GM21619 (cell line): ENCODE measurements at regions not wholly inside any gene's neighbourhood (a gene's known extent, or its start where the extent isn't known, plus 50 kb on each side); places are given as distances from the start of the nearest gene placed in this dataset.
"Not testable (repeated sequence)": the region's sequence is repeated elsewhere in the genome, so short reads cannot be mapped to it uniquely, and the experiment has no call there.

ENCODE experiments used
- ATAC-seq: cut with Tn5 transposase; IDR thresholded peaks from one replicate; pipeline ENCODE4 v1.9.1; 2021; ENCODE audit not compliant: unreplicated experiment

DNA sequence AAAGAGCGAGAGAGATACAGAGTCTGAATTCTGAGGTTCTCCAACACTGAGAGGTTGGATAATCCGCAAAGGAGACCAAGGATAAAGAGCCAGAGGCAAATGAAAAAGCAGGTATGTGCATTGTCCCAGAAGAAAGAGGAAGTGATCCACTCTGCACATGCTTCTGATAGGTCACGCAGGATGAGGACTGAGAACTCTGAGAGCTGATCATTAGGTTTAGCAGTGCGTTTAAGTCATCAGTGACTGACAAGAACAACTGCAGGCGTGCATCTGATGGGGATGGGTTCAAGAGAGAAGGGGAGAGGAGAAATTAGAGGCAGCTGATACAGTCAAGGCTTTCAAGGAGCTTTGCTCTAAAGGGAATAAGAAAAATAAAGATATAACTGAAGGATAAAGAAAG lies 301.2 kb upstream of the SGK1 start:
- peak; percentile 64 for ATAC-seq

GRCh38 chr6:134614606-134615485 lies 296.9 kb upstream of the SGK1 start:
- no peak for ATAC-seq

- not testable (repeated sequence) for ATAC-seq
Observed at GRCh38 chr6:134612128-134612527, 294.2 kb upstream of the SGK1 start.

- ATAC-seq = no peak
Observed at GRCh38 chr6:134610411-134610810, 292.5 kb upstream of the SGK1 start.

DNA sequence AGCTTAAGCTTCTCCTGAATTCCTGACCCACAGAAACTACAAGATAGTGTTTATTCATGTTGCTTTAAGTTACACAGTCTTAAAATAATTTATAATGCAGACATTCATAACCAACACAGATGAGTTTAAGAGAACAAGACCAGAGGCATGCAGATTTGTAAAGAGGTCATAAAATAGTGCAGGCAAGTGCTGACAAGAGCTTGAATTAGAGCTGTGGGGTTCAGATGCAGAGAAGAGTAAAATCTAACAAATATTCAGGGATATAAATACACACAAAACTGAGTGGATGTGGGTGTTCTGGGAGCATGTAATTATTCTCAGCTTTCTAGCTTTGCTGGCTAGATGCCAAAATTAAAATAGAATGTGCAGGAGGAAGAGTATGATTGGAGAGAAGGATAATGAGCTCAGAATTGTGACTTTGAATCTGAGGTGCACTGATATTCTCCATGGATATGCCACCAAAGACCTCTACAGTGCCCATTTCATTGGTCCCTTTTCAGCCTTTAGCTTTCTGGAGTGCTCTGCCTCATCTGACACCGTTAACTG lies 291.9 kb upstream of the SGK1 start:
- ATAC-seq = no peak

GRCh38 chr6:134607411-134607810 lies 289.5 kb upstream of the SGK1 start:
- no peak for ATAC-seq

GRCh38 chr6:134605034-134605433 lies 287.1 kb upstream of the SGK1 start:
- no peak for ATAC-seq

DNA sequence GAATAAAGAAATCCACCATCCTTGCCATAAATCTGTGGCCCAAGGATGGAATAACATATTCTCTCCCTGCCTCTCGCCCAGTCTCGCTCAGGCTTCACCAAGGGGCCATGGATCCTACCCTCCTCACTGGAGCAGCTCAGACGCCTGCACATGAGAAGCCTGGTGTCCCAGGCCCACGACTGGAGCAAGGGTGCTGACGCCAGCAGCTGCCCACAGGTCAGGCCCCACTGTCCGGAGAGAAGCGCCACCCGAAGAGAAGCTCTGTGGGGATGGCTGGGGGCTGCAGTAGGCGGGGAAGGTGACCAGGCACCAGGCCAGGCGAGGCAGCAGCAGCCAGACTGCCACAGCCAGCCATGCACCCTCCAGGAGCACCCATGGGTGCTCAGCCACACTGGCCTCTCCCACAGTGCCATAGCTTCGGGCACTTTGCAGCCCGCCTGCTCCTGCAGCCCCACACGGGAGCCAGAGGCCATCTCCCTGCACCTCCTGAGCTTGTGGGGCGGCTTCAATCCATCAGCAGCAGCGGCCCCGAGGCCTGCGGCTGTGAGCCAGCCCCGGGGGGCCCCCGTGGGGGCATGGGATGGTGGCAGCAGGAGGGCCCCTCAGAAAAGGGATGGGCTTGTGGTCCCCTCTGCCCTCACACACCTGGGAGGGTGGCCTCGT lies 286.2 kb upstream of the SGK1 start:
- ATAC-seq = no peak

- ATAC-seq = no peak
Observed at GRCh38 chr6:134603561-134603960, 285.6 kb upstream of the SGK1 start.

DNA sequence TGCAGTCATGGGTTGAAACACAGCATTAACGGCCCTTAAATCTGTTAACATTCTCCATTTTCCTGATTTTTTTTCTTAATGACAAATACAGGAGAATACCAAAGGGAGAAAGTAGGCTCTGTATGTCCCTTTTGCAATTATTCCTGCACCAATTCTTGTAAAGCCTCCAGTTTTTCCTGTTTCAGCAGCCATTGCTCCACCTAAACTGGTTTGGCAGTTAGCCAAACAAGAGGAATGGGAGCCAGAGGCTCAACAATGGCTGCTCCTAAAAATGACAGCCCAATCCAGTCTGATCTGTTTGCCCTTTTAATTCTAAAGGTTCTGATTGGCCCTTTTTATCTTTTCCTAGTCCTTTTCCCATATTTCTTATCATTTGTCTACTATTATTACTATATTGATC lies 284.2 kb upstream of the SGK1 start:
- no peak for ATAC-seq

DNA sequence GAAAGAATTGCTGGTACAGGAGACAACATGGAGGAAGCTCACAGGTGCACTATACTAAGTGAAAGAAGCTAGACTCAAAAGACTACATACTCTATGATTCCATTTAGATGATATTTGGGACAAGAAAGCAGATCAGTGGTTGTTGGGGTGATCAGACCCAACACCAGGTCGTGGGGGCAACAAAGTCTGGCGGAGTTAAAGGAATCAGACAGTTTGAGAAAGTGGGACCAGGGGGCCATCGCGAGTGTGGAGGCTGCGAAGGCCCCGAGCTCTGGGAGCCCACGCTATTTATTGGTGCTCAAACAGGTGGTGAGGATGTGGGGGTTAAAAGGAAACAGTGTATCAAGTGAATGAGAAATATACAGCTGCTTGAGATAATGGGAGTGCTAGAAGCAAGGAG lies 282.8 kb upstream of the SGK1 start:
- ATAC-seq = no peak

- no peak for ATAC-seq
Observed at GRCh38 chr6:134599079-134599478, 281.2 kb upstream of the SGK1 start.

DNA sequence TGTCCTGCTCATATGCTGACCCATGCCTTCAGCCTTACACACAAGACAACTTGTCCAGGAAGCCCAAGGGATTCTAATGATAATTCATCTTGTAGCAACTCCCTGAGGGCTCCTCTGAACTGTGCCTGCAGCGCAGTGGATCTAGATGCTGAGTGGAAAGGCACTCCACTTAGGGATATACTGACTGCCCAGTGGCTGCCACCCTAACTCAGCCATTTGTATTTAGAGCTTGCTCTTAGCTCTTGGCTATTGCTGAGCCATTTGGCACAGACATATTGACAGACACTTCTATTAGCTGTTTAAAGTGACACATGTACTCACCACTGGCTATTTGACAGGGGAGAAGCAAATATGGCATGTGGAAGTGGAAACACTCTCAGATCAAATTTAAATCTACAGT lies 278.3 kb upstream of the SGK1 start:
- no peak for ATAC-seq

- no peak for ATAC-seq
Observed at GRCh38 chr6:134594881-134595280, 277.0 kb upstream of the SGK1 start.

DNA sequence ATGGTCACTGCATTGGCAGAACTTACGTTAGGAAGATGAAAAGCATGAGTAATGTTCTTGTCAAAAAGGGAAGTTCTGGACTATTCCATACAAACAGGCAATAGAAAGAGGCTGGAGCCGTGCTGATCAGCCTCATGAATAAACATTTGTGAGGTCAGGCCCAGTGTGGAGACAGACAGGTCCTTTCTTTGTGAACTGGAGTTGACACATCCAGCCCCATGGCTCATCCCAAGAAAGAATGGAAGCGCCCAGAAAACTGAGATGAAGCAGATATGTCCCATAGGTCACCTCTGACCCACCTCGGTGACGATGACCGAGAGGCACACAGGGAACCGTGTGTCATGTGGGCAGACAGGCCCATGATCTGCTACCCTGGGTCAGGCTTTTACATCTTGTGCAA lies 276.0 kb upstream of the SGK1 start:
- no peak for ATAC-seq

DNA sequence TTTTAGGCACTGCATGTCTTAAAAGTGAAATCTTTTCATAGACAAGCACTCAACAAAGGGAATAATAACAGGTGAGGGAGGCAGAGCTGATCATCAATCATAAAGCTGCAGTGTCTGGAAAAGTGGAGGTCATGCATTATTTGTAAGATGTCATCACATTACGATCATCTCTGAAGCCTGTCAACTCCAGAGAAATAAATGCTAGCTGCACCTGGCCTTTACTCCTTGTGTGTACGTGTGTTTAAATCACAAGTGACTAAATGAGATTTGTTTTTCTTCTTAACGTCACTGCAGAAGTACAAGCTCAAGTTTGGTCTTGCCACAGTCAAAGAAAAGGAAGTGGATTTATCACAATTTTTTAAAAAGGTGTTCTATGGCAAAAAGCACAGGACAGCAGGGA lies 275.5 kb upstream of the SGK1 start:
- no peak for ATAC-seq

DNA sequence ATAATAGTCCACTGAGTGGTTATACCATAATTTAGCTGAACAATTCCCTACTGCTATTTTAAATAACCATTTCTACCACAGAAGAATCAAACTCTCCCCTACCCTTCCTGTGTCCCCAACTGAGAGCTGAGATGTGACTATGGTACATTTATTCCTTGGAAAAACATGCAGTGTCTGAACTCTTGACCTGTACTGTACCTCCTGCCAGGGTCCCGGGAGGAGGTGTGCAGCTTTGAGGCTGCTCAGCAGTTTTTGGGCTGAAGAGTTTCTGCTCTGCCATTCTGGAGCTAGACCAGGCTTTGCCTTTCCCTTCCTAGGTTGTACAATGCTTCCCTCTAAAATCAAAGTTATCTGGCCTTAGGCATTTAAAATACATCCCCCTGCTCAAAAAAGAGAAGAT lies 275.1 kb upstream of the SGK1 start:
- ATAC-seq = no peak

GRCh38 chr6:134590449-134590848 lies 272.5 kb upstream of the SGK1 start:
- no peak for ATAC-seq

DNA sequence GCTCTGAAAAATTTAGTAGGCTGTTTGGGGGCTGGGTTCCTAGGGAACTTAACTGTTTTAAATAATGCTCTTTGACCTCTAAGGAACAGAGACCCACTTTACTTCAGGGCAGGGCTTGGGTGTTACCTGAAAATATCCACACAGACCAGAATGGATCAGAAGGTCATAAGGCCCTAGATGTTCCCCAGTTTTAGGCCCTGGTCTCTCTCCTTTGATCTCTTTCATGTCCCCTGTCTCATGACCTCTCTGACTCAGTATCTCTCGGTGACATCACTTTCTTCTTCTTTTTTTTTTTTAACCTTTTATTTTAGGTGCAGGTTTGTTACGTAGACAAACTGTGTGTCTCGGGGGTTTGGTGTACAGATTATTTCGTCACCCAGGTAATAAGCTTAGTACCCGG lies 272.1 kb upstream of the SGK1 start:
- ATAC-seq = no peak

DNA sequence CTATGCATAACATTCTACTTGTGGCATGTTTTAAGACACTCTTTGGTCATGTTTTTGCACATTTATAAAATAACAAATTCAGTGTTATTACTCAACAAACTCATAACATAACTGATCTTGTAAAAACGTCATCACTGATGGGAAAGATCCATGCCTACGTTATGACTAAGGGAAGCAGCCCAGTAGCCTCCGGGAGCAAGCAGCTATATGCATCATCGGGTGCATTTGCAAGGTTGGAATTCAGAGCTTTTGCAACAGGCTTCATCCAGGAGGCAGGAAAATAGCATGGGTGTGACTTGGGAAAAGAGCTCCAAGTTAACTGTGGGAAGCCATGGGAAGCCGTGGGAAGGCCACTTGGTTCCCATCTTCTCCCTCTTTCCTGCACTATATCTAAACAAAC lies 271.6 kb upstream of the SGK1 start:
- ATAC-seq = no peak

DNA sequence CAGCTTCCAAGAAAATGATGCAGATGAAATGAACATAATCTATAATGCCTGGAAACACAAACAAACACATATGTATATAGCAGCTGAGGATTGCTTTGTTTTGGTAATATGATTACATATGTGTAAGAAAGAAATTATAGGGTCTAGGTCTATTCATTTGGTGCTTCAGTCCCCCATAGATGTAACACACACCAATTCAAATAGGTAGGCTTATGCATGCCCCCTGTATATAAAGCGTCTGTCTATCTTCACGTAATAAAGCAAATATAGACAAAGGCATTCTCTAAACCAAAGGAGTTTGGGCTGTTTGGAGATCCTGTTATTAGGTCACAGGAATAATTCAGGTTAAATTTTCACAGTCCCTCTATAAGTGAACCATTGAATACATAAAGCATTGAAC lies 270.4 kb upstream of the SGK1 start:
- no peak for ATAC-seq

DNA sequence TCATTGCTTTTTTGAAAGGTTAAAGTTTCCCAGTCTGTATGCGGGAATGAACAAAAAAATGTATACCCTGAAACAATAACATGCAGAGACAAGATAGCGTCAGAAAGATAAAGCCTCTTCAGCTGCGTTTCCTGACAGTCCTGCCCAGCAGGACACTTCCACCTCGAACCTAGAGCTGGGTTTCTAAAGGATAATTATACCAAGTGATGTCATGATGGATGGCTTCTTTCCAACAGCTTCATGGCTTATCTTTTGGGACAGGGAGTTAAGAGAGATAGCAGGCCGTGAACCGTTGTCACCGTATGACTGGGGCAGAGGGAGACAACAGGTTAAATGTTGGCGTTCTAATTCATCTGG lies 267.6 kb upstream of the SGK1 start:
- no peak for ATAC-seq
